WTC11 (cell line): ENCODE measurements at regions not wholly inside any gene's neighbourhood (a gene's known extent, or its start where the extent isn't known, plus 50 kb on each side); places are given as distances from the start of the nearest gene placed in this dataset.

Experiments used
- ATAC-seq: fragments of 200-7000 bp; cut with Tn5 transposase; 2 replicates; pipeline ENCODE4 v1.10.0; 2021; ENCODE audit warnings: mild to moderate bottlenecking, moderate library complexity
- CTCF ChIA-PET: fragments of 300-600 bp; sonication (Branson Sonifier 250); formaldehyde crosslinking; loops from one replicate; lab custom pipeline; 2021; ENCODE audit warnings: antibody characterized with exemption; lab: Charles Lee
- POLR2A ChIA-PET: fragments of 350-600 bp; sonication (Branson Sonifier 250); formaldehyde crosslinking; loops from one replicate; lab custom pipeline; 2021; ENCODE audit warnings: antibody characterized with exemption; lab: Charles Lee
- DNase-seq: peaks from one replicate; pipeline ENCODE4 v3.0.0; 2021; ENCODE audit warnings: low spot score
- H3K27ac Mint-ChIP-seq: 2 replicates; pipeline ENCODE4 v1.8.0; 2021; ENCODE audit warnings: mixed read lengths
- H3K27me3 Mint-ChIP-seq: 2 replicates; pipeline ENCODE4 v1.8.0; 2021; ENCODE audit warnings: low read depth, mild to moderate bottlenecking, moderate library complexity, mixed read lengths
- H3K36me3 Mint-ChIP-seq: 2 replicates; pipeline ENCODE4 v1.8.0; 2021; ENCODE audit warnings: mixed read lengths
- H3K4me1 Mint-ChIP-seq: 2 replicates; pipeline ENCODE4 v1.8.0; 2022; ENCODE audit warnings: mixed read lengths
- H3K4me3 Mint-ChIP-seq: 2 replicates; pipeline ENCODE4 v1.8.0; 2021; ENCODE audit warnings: mild to moderate bottlenecking, moderate library complexity, mixed read lengths
- H3K9me3 Mint-ChIP-seq: 2 replicates; pipeline ENCODE4 v1.8.0; 2021; ENCODE audit warnings: mixed read lengths
- E2F4 ChIP-seq: sonication (generic); formaldehyde crosslinking; IDR thresholded peaks from 2 replicates; pipeline ENCODE4 v1.8.1; 2022; ENCODE audit warnings: low read depth, mild to moderate bottlenecking, moderate library complexity, missing genetic modification reagents, borderline replicate concordance
- E2F5 ChIP-seq: sonication (generic); formaldehyde crosslinking; IDR thresholded peaks from 2 replicates; pipeline ENCODE4 v1.8.1; 2022; ENCODE audit warnings: mild to moderate bottlenecking, moderate library complexity, missing genetic modification reagents
- ELF4 ChIP-seq: sonication (generic); formaldehyde crosslinking; IDR thresholded peaks from 2 replicates; pipeline ENCODE4 v1.8.1; 2022; ENCODE audit warnings: low read depth, mild to moderate bottlenecking, moderate library complexity, missing genetic modification reagents
- ERG ChIP-seq: fragments of 250-450 bp; sonication (Bioruptor Pico); IDR thresholded peaks from 2 replicates; pipeline ENCODE4 v1.8.0; 2021; ENCODE audit warnings: mild to moderate bottlenecking
- ESRRA ChIP-seq: sonication (generic); formaldehyde crosslinking; IDR thresholded peaks from 2 replicates; pipeline ENCODE4 v1.8.1; 2022; ENCODE audit warnings: mild to moderate bottlenecking, missing genetic modification reagents, borderline replicate concordance
- FOXK1 ChIP-seq: sonication (generic); formaldehyde crosslinking; IDR thresholded peaks from 2 replicates; pipeline ENCODE4 v1.8.0; 2022; ENCODE audit warnings: mild to moderate bottlenecking, moderate library complexity, missing genetic modification reagents
- FOXP1 ChIP-seq: sonication (generic); formaldehyde crosslinking; IDR thresholded peaks from 2 replicates; pipeline ENCODE4 v1.8.0; 2022; ENCODE audit warnings: missing genetic modification reagents, mild to moderate bottlenecking, moderate library complexity, borderline replicate concordance
- HMGXB4 ChIP-seq: sonication (generic); formaldehyde crosslinking; IDR thresholded peaks from 2 replicates; pipeline ENCODE4 v1.8.1; 2023; ENCODE audit warnings: mild to moderate bottlenecking, moderate library complexity, missing genetic modification reagents
- PRRX2 ChIP-seq: fragments of 250-450 bp; sonication (Bioruptor Pico); IDR thresholded peaks from 2 replicates; pipeline ENCODE4 v1.8.0; 2021; ENCODE audit warnings: mild to moderate bottlenecking
- STAT6 ChIP-seq: sonication (generic); formaldehyde crosslinking; conservative IDR thresholded peaks from 2 replicates; pipeline ENCODE4 v1.8.1; 2023; ENCODE audit warnings: mild to moderate bottlenecking, low read depth, missing genetic modification reagents, moderate library complexity
- USF1 ChIP-seq: sonication (generic); formaldehyde crosslinking; IDR thresholded peaks from 2 replicates; pipeline ENCODE4 v1.8.0; 2022; ENCODE audit warnings: mild to moderate bottlenecking, missing genetic modification reagents
- ZNF263 ChIP-seq: sonication (generic); formaldehyde crosslinking; IDR thresholded peaks from 2 replicates; pipeline ENCODE4 v1.8.1; 2022; ENCODE audit warnings: low read depth, mild to moderate bottlenecking, moderate library complexity, missing genetic modification reagents
- ZNF281 ChIP-seq: sonication (generic); formaldehyde crosslinking; IDR thresholded peaks from 2 replicates; pipeline ENCODE4 v1.8.0; 2023; ENCODE audit warnings: mild to moderate bottlenecking, missing genetic modification reagents
- ZNF317 ChIP-seq: sonication (generic); formaldehyde crosslinking; IDR thresholded peaks from 2 replicates; pipeline ENCODE4 v1.8.1; 2023; ENCODE audit warnings: low read depth, mild to moderate bottlenecking, moderate library complexity, missing genetic modification reagents, borderline replicate concordance
- ZNF416 ChIP-seq: fragments of 250-450 bp; sonication (Bioruptor Pico); IDR thresholded peaks from 2 replicates; pipeline ENCODE4 v1.9.0; 2021; ENCODE audit warnings: mild to moderate bottlenecking, inconsistent platforms
- ZNF423 ChIP-seq: fragments of 250-450 bp; sonication (Bioruptor Pico); IDR thresholded peaks from 2 replicates; pipeline ENCODE4 v2.1.2; 2022; ENCODE audit warnings: mild to moderate bottlenecking, moderate library complexity
- ZNF512 ChIP-seq: sonication (generic); formaldehyde crosslinking; IDR thresholded peaks from 2 replicates; pipeline ENCODE4 v1.8.1; 2022; ENCODE audit warnings: missing genetic modification reagents, borderline replicate concordance

GRCh38 chr1:208332774-208333126, 88.6 kb upstream of the PLXNA2 start:
- H3K9me3 Mint-ChIP-seq, result no peaks in the 10 kb centered on the region
- H3K27ac Mint-ChIP-seq, result no peak overlapping the region
- ChIA-PET CTCF (no interaction called here), POLR2A (no interaction called here)
- ATAC-seq, result no peak
- no peaks in the 10 kb centered on the region for H3K4me1 Mint-ChIP-seq
- TF ChIP-seq ESRRA (CRISPR knock-in tag) (no peak), E2F5 (CRISPR knock-in tag) (no peak), ZNF512 (CRISPR knock-in tag) (no peak), STAT6 (CRISPR knock-in tag) (no peak), HMGXB4 (no peak), E2F4 (CRISPR knock-in tag) (no peak), ZNF416 (no peak), FOXK1 (CRISPR knock-in tag) (no peak), ZNF263 (CRISPR knock-in tag) (no peak), ZNF317 (CRISPR knock-in tag) (no peak), ELF4 (no peak), ERG (CRISPR knock-in tag) (no peak), ZNF281 (CRISPR knock-in tag) (no peak), ZNF423 (no peak), FOXP1 (CRISPR knock-in tag) (no peak), PRRX2 (no peak), USF1 (CRISPR knock-in tag) (no peak)
- TF ChIP-seq, all 79 proteins: peak for 0
- H3K4me3 Mint-ChIP-seq, result no peak overlapping the region
- H3K36me3 Mint-ChIP-seq, result no peaks in the 10 kb centered on the region
- no peak for DNase-seq
- H3K27me3 Mint-ChIP-seq, result peaks cover 9% of the 10 kb centered on the region
